Panc1 (cell line): ENCODE measurements at regions not wholly inside any gene's neighbourhood (a gene's known extent, or its start where the extent isn't known, plus 50 kb on each side); places are given as distances from the start of the nearest gene placed in this dataset.

Experiments used
- ATAC-seq: fragments of 200-7000 bp; cut with Tn5 transposase; 2 replicates; pipeline ENCODE4 v1.9.1; 2020; ENCODE audit warnings: mild to moderate bottlenecking, moderate library complexity
- BruUV-seq: library from RNA; stranded (reverse); fragments of 400-500 nt; replicated peaks from 2 replicates; lab custom pipeline; 2021; lab: Mats Ljungman, UMichigan
- CTCF ChIA-PET: fragments of 300-600 bp; sonication (Branson Sonifier 250); formaldehyde crosslinking; loops from one replicate; lab custom pipeline; 2022; ENCODE audit warnings: antibody characterized with exemption; lab: Charles Lee
- POLR2A ChIA-PET: fragments of 300-600 bp; sonication (Branson Sonifier 250); formaldehyde crosslinking; loops from one replicate; lab custom pipeline; 2022; ENCODE audit warnings: antibody characterized with exemption; lab: Charles Lee
- DNase-seq: peaks from one replicate; pipeline ENCODE4 v3.0.0-alpha.2; 2010; ENCODE audit warnings: low read depth, low spot score
- H3K27ac ChIP-seq: 2 replicates; pipeline ENCODE4 v1.5.1; 2011; ENCODE audit warnings: mild to moderate bottlenecking, low read length, inconsistent platforms
- H3K27me3 ChIP-seq: fragments of 200-500 bp; sonication (Bioruptor generic); 2 replicates; pipeline ENCODE4 v1.6.0; 2014; ENCODE audit warnings: low read length, inconsistent platforms; ENCODE audit not compliant: control insufficient read depth, insufficient read depth
- H3K36me3 ChIP-seq: fragments of 200-500 bp; sonication (Bioruptor generic); 2 replicates; pipeline ENCODE4 v1.5.1; 2014; ENCODE audit warnings: inconsistent platforms, mild to moderate bottlenecking, low read length, moderate library complexity; ENCODE audit not compliant: control insufficient read depth, insufficient read depth
- H3K4me1 ChIP-seq: 2 replicates; pipeline ENCODE4 v1.5.1; 2011; ENCODE audit warnings: inconsistent platforms, mild to moderate bottlenecking, low read length, moderate library complexity; ENCODE audit not compliant: control insufficient read depth, insufficient read depth
- H3K4me3 ChIP-seq, 2 experiments: 2 replicates each; pipeline ENCODE4 v1.5.1; 2011 to 2012; ENCODE audit warnings: low read depth in 2 of 2, low read length in 2 of 2, mild to moderate bottlenecking in 2 of 2, inconsistent platforms in 1 of 2, moderate library complexity in 1 of 2
- H3K9me3 ChIP-seq: fragments of 200-500 bp; sonication (Bioruptor generic); 2 replicates; pipeline ENCODE4 v1.5.1; 2014; ENCODE audit warnings: low read depth, mild to moderate bottlenecking, inconsistent platforms, low read length, moderate library complexity; ENCODE audit not compliant: control insufficient read depth, insufficient read depth
- CTCF ChIP-seq: fragments of 450-650 bp; IDR thresholded peaks from 2 replicates; pipeline ENCODE4 v1.5.1; 2017; ENCODE audit warnings: mild to moderate bottlenecking
- POLR2AphosphoS5 ChIP-seq: IDR thresholded peaks from 2 replicates; pipeline ENCODE4 v1.6.1; 2012; ENCODE audit warnings: mild to moderate bottlenecking, low read depth, low read length, moderate library complexity
- SIN3A ChIP-seq: IDR thresholded peaks from 2 replicates; pipeline ENCODE4 v1.6.1; 2012; ENCODE audit warnings: low read depth, mild to moderate bottlenecking, low read length, moderate library complexity, borderline replicate concordance; ENCODE audit not compliant: insufficient read depth
- TCF7L2 ChIP-seq: IDR thresholded peaks from 2 replicates; pipeline ENCODE4 v1.6.1; 2011; ENCODE audit warnings: mild to moderate bottlenecking, low read depth, low read length, inconsistent platforms
- in situ Hi-C: cut with HindIII; loops from 2 replicates; pipeline ENCODE4 v1.10.0; 2016; ENCODE audit warnings: low sequenced_read_pairs, low pct_unique_long_range_greater_than_20kb
- intact Hi-C: fragments of 100-400 bp; cut with micrococcal nuclease; formaldehyde crosslinking; loops from one replicate; pipeline ENCODE4 v1.10.0; 2022; ENCODE audit not compliant: unreplicated experiment
- TF ChIP-seq, protein P1 (sequence below), 2 experiments: IDR thresholded peaks; 2 replicates each; pipeline ENCODE4 v1.6.1; 2011 to 2012; ENCODE audit warnings: low read depth in 2 of 2, control low read depth in 1 of 2, low read length in 1 of 2, mild to moderate bottlenecking in 1 of 2, moderate library complexity in 1 of 2; ENCODE audit not compliant: insufficient read depth in 1 of 2

- intact Hi-C loops (loop anchor here (5.0 kb wide), 1 partner anchor 1076 kb away; no protein-coding TSS in a partner anchor), in situ Hi-C loops (no loop called here)
- Histone ChIP-seq H3K4me1 (no peaks in the 10 kb centered on the region), H3K9me3 (no peaks in the 10 kb centered on the region), H3K27ac (no peak overlapping the region), H3K27me3 (peaks cover 12% of the 10 kb centered on the region), H3K4me3 (no peak overlapping the region), H3K36me3 (no peaks in the 10 kb centered on the region)
- ChIA-PET CTCF (interaction anchor here (0.5 to 0.7 kb wide), 2 partner anchors 19 to 22 kb away, joined by 4 read pairs; no protein-coding TSS in a partner anchor), POLR2A (no interaction called here)
- BruUV-seq: no TSS peak
- DNase-seq (no peak), ATAC-seq (no peak)
- TF ChIP-seq TCF7L2 (no peak), CTCF (no peak), POLR2AphosphoS5 (no peak), SIN3A (no peak)
- TF ChIP-seq, protein P1, sequence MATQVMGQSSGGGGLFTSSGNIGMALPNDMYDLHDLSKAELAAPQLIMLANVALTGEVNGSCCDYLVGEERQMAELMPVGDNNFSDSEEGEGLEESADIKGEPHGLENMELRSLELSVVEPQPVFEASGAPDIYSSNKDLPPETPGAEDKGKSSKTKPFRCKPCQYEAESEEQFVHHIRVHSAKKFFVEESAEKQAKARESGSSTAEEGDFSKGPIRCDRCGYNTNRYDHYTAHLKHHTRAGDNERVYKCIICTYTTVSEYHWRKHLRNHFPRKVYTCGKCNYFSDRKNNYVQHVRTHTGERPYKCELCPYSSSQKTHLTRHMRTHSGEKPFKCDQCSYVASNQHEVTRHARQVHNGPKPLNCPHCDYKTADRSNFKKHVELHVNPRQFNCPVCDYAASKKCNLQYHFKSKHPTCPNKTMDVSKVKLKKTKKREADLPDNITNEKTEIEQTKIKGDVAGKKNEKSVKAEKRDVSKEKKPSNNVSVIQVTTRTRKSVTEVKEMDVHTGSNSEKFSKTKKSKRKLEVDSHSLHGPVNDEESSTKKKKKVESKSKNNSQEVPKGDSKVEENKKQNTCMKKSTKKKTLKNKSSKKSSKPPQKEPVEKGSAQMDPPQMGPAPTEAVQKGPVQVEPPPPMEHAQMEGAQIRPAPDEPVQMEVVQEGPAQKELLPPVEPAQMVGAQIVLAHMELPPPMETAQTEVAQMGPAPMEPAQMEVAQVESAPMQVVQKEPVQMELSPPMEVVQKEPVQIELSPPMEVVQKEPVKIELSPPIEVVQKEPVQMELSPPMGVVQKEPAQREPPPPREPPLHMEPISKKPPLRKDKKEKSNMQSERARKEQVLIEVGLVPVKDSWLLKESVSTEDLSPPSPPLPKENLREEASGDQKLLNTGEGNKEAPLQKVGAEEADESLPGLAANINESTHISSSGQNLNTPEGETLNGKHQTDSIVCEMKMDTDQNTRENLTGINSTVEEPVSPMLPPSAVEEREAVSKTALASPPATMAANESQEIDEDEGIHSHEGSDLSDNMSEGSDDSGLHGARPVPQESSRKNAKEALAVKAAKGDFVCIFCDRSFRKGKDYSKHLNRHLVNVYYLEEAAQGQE (IDR thresholded peaks at IDR 0.05; ENCODE audit: insufficient read depth in 1 of 2, low read depth in 2 of 2, low read length in 1 of 2): no peak
Observed at GRCh38 chr18:73843455-73843854, 304.2 kb downstream of the FBXO15 start.

GRCh38 chr18:73842795-73843394 lies 304.7 kb downstream of the FBXO15 start:
- no peaks in the 10 kb centered on the region for H3K9me3 ChIP-seq
- DNase-seq (peak; percentile 22), ATAC-seq (peak; percentile 72)
- H3K27me3 ChIP-seq: peaks cover 12% of the 10 kb centered on the region
- in situ Hi-C loops: no loop called here
- ChIA-PET POLR2A (no interaction called here), CTCF (interaction anchor here (0.5 to 1.0 kb wide), 3 partner anchors 9 to 23 kb away, joined by 4 read pairs; no protein-coding TSS in a partner anchor)
- H3K27ac ChIP-seq: no peak overlapping the region
- BruUV-seq: no TSS peak
- no peaks in the 10 kb centered on the region for H3K36me3 ChIP-seq
- intact Hi-C loops: loop anchor here (5.0 kb wide), 1 partner anchor 1076 kb away; no protein-coding TSS in a partner anchor
- no peak overlapping the region for H3K4me3 ChIP-seq
- H3K4me1 ChIP-seq: no peaks in the 10 kb centered on the region
- TF ChIP-seq CTCF (peak; percentile 100), TCF7L2 (no peak)
